K562 (cell line): ENCODE measurements at regions not wholly inside any gene's neighbourhood (a gene's known extent, or its start where the extent isn't known, plus 50 kb on each side); places are given as distances from the start of the nearest gene placed in this dataset.
"Not testable (repeated sequence)": the region's sequence is repeated elsewhere in the genome, so short reads cannot be mapped to it uniquely, and the experiment has no call there.

Source experiments
- CGGBP1 ChIP-seq: fragments of 250-450 bp; sonication (Bioruptor Pico); IDR thresholded peaks from 2 replicates; pipeline ENCODE4 v1.9.0; 2021; ENCODE audit warnings: mild to moderate bottlenecking
- CTCF ChIP-seq, 3 experiments: IDR thresholded peaks in 2 of 3; conservative IDR thresholded peaks in 1 of 3; 2 replicates each; pipeline ENCODE4 v1.5.1; 2011 to 2012; ENCODE audit warnings: low read length in 3 of 3, mild to moderate bottlenecking in 3 of 3, control low read depth in 2 of 3, improper control_type of control experiment in 1 of 3, inconsistent platforms in 1 of 3, low read depth in 1 of 3, mixed read lengths in 1 of 3, moderate library complexity in 1 of 3; ENCODE audit not compliant: insufficient read depth in 2 of 3
- ELK1 ChIP-seq: sonication (generic); formaldehyde crosslinking; IDR thresholded peaks from 2 replicates; pipeline ENCODE4 v1.8.1; 2022; ENCODE audit warnings: missing genetic modification reagents
- HNRNPH1 ChIP-seq: fragments of 200-400 bp; formaldehyde crosslinking; optimal IDR thresholded peaks from 2 replicates; pipeline ENCODE3; 2017; ENCODE audit warnings: low read depth, mild to moderate bottlenecking, low read length, moderate library complexity
- LARP7 ChIP-seq: fragments of 450-650 bp; IDR thresholded peaks from 2 replicates; pipeline ENCODE4 v1.6.1; 2016
- NFATC3 ChIP-seq: fragments of 450-650 bp; IDR thresholded peaks from 2 replicates; pipeline ENCODE4 v1.6.1; 2017; ENCODE audit warnings: mild to moderate bottlenecking
- NFIC ChIP-seq: fragments of 450-650 bp; IDR thresholded peaks from 2 replicates; pipeline ENCODE4 v1.6.1; 2017; ENCODE audit warnings: mild to moderate bottlenecking, inconsistent platforms
- POLR2AphosphoS5 ChIP-seq: IDR thresholded peaks from 2 replicates; pipeline ENCODE4 v1.6.1; 2011; ENCODE audit warnings: mild to moderate bottlenecking, low read depth, low read length, moderate library complexity; ENCODE audit not compliant: control insufficient read depth, insufficient read depth
- PREB ChIP-seq: sonication (generic); formaldehyde crosslinking; IDR thresholded peaks from 2 replicates; pipeline ENCODE4 v1.8.1; 2023; ENCODE audit warnings: mild to moderate bottlenecking, missing genetic modification reagents
- SNRNP70 ChIP-seq: fragments of 200-400 bp; formaldehyde crosslinking; optimal IDR thresholded peaks from 2 replicates; pipeline ENCODE3; 2017; ENCODE audit warnings: low read depth, low read length
- ZBTB11 ChIP-seq, 3 experiments: fragments of 200-800 bp in 1 of 3; fragments of 250-450 bp in 1 of 3; fragments of 450-650 bp in 1 of 3; sonication (Bioruptor Pico) in 1 of 3; sonication (Bioruptor generic) in 1 of 3; formaldehyde crosslinking in 1 of 3; IDR thresholded peaks; 2 replicates each; pipeline versions ENCODE4 v1.6.1 to v1.8.0; 2016 to 2022; ENCODE audit warnings: mild to moderate bottlenecking in 2 of 3, missing genetic modification characterization in 2 of 3, missing compliant biosample characterization in 1 of 3, moderate library complexity in 1 of 3

- TF ChIP-seq HNRNPH1; CGGBP1; NFIC; SNRNP70; CTCF (IDR thresholded peaks at IDR 0.05 in 2 of 3, conservative IDR thresholded peaks at IDR 0.05 in 1 of 3; ENCODE audit: insufficient read depth in 2 of 3, low read depth in 1 of 3, low read length in 3 of 3); PREB (CRISPR knock-in tag); NFATC3; LARP7; ELK1 (CRISPR knock-in tag): not testable (repeated sequence)
- TF ChIP-seq POLR2AphosphoS5: peak; percentile 41; the same call in 1 of the 2 replicates
- TF ChIP-seq ZBTB11 (CRISPR knock-in tag; IDR thresholded peaks at IDR 0.05): peak in 1 of 3 experiments; percentile 76; a peak in 2 of 6 replicates
Measured at GRCh38 chr10:38402442-38403346, 308.6 kb downstream of the ZNF37A start.
